Activated CD4-positive, CD25-positive, alpha-beta regulatory T cell treated with anti-CD3 and anti-CD28 coated beads, Interleukin-2, amount 50 U/mL, for 16 hours (primary cell): ENCODE measurements at regions not wholly inside any gene's neighbourhood (a gene's known extent, or its start where the extent isn't known, plus 50 kb on each side); places are given as distances from the start of the nearest gene placed in this dataset.

Experiments
- DNase-seq: peaks from one replicate; pipeline ENCODE4 v3.0.0-alpha.2; 2020; ENCODE audit warnings: low read depth, low spot score

DNA sequence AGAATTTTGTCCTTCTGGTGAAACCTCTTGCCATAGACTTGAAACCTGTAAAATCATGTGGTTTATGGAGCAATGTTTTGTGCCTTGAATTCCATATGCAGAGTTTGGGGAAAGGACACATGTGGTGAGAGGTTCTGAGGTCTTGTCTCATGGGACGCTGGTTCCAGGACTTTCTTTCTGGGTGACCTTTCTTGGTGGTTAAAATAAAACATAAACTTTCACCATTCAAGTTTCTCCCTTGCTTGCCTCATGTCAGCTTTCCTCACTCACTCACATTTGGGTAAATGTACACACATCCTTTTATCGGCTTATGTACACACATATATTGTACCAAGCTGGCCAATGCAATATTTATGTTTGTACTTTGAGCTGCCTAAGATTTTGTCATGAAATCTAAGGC is 144.9 kb upstream of the CELF2 start:
- DNase-seq, result no peak

DNA sequence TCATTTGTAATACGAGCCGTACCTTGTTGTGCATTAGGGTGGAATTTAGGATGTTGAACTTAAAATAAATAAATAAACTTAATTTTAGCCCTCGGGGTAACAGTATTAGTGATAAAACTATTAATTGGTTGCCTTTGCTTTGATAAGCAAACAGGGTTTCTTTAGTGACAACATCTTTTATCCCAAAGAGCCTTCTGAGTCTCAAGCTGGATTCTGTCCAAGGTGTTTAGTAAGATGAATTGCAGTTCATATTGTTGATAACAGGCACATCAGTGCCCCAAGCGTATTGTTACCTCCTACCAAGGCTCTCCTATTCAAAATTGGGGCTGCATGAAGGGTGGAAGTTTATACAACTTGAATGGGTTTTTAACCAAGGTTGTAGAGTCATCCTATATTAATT is 144.4 kb upstream of the CELF2 start:
- no peak for DNase-seq

DNA sequence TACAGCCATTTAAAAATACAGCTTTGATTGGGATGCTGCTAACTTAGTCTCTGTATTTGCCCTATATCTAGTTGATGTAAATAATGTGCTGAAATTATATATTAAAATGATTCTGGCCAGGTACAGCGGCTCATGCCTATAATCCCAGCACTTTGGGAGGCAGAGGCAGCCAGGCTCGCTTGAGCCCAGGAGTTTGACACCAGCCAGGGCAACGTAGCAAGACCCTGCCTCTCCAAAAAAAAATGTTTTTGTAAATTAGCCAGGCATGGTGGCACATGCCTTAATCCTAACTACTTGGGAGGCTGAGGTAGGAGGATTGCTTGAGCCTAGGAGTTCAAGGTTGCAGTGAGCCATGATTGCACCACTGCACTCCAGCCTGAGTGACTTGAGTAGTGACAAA is 143.8 kb upstream of the CELF2 start:
- DNase-seq, result no peak

DNA sequence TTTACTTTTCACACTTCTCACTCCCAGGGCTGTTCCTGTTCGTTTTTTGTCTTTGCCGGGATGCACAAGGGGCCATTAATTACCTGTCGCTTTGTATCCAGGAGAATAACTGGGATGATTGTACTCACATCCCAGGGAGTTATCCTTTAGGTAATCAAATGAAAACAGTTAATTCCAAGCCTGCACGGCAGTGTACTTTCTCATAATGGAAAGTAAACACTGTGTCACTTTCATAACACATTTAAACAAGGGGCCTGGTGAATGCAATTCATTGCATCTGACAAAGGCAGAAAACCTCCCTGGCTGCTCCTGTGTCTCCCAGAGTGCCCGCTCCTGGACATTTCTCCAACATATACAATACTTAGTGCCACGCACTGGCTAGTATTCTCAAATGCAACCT is 138.7 kb upstream of the CELF2 start:
- no peak for DNase-seq

DNA sequence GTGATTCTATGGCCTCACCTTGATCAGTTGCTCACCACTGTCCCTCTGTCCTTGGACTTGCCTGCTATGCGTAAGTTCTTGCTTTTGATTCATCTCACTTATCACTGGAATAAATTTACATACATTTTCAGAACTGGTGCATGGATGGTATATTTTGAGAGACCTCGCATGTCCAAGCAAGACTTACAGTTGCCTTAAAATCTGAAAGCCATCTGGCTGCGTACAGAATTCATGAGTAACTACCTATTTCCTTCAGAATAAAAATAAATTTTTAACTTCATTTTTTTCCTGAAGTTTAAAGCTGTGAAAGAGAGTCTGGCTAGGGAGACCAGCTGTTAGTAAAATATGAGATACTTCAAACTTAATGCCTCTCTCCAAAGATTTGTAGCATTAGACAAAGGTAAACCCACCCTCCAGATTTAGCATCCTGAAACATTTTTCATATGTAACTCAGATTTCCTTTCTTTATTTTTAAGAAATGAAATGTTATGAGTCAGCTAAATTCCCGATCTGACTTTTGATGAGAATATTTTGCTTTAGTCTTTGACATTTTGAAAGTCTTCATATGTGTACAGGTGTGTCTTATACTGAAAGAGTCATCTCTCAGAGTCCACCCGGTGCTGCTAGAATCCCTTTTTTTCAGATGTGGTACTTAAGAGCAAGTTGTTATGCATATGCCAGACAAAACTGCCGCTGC is 136.4 kb upstream of the CELF2 start:
- DNase-seq, result no peak

DNA sequence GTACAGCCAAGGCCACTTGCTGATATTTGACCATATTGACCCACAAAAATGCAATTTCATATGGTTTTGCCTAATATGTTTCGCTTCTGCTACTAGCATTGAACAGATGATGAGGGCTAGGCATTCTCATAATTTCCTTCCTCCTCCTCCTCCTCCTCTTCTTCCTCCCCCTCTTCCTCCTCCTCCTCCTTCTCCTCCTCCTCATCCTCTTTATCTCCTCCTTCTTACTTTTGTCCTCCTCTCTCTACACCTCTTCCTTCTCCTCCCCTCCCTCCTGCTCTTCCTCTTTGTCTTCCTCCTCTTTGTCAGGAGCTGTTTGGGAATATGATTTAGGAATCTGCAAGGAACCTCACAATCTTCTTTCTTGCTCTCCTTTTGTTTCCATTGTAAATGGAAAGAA is 133.9 kb upstream of the CELF2 start:
- DNase-seq, result no peak

DNA sequence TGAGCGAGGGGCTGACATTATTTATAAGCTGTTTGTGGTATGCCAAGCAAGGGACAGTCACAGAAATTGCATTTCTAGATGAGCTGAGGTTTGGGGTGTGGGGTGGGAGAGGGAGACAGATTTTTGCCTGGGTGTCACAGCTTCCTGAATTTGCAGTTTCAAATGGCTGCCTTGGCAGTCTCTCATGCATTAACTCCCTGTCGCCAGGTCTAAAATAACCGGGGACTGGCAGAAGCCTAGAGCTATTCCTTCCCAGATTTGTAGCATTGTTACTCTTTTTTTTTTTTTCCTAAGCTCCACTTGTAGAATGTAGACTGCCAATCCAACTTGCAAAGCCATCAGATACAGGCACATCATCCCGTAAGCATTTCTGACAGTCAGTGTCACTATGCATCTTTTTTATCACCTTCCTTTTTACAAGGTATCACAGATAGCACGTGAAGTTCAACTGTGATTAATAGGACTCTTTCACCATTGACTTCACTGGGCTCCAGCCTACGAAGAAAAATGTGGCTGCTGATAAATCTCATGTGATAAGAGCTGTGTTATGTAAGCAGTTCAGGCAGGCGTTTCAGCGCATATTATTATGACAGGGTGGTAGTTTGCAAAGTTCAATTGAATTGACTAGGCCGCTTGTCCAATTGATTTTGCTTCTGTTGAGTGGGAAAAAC is 130.7 kb upstream of the CELF2 start:
- DNase-seq, result no peak

DNA sequence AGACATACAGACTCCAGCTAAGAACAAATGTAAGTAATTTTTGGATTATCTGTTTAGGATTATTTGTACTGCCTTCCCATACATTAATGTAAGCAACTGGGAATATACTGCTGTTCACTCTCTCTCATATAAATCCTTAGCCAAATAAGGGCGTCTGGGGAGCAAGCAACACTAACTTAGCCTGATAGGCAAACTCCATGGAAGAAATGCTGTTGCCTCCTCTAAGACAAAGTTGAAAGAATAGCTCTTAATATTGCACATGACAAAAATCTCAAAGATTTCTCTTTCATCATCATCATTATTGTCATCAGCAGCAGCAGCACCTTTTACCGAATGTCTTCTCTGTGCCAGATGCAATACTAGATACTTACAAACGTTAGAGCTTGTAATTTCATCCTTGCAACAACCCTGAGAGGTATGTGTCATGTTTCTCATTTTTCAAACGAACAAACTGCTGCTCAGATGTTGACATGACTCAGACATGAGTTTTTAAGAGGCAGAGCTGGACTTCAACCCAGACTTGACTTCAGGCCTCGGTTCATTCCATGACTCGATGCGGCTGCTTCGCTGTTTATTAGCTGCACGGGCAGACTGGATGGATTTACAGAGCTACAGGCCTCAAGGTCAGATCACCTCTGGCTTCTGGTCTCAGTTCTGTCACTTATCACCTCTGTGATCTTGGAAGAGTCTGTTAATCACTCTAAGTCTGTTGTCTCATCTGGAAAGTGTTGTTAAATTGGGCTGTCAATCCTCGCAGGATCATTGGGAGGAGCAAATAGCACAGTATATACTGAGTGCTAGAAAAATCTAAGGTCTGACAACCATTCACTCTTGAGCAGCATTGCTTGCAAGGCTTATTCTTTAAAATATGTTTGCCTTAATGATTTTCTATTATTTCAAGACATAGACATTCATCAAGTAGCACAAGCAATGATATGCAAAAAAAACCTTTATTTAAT is 126.3 kb upstream of the CELF2 start:
- no peak for DNase-seq

DNA sequence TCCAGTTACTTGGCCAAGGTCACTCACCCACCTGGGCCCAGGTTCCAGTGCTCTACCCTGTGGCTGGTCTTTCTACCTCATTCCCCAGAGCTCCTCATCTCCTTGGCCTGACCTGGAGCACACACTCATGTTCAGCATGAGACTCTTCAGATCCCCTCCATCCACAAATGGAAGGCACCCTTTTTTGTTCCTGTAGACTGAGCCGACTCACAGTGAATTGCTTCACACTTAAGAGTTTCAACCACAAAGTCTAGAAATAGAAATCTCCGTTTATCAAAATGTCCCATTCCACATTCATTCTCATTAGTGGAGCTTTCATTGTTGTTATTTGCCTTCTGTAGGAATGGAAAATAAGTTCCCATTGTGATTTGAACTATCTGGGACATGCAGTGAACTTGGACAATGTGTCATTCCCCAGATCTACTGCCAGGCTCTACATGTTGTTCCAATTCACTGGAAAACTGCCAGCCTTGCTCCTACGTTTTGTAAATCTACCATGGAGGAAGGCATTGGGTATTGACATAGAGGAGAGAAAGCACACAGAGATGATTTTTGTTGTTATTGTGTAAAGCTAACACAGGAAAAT is 125.3 kb upstream of the CELF2 start:
- DNase-seq, result no peak

DNA sequence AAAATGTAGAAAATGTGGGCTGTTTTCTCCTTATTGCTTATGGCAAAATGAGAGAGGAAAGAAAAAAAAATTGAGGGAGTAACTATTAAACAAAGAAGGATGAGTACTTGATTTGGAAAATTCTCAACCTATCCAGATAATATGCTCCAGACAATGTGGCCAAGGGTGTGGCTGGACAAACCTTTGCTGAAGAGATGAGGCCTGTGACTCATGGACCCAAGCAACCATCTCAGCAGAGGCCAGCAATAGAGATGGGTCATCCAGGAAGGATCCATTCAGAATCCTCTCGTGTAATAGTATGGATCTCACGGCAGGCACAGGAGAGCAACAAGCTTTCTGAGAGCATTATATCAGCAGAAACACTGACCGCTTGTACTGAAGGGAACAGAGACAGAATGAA is 120.3 kb upstream of the CELF2 start:
- DNase-seq, result no peak

DNA sequence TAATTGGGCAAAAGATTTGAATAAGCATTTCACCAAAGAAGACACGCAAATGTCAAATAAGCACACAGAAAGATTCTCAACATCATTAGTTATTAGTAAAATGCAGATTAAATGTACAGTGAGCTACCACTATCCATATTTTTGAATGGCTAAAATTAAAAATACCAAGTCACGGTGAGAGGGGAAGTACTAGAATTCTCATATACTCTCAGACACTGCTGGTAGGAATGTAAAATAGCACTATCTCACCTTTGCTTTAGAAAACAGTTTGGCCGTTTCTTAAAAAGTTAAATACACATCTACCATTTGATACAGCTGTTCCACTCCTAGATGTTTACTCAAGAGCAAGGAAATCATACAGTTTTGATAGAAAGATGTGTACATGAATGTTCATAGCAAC is 115.8 kb upstream of the CELF2 start:
- no peak for DNase-seq

DNA sequence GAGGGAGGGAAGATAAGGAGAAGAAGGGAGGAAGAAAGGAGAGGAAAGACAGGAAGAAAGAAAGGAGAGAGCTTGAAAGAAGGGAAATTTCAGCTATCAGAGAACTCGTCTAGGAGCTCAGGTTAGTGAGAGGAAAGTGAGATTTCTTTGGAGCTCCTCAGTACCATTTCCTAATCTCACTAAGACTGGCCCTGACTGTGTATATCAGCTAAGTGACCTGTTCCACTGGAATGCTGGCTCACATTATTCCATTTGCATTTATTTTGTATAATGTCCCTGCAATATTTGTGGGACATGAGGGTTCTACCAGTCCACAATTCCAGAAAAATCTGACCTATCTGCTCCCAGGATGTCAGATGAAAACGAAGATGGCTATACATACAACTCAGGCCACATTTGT is 114.7 kb upstream of the CELF2 start:
- no peak for DNase-seq

DNA sequence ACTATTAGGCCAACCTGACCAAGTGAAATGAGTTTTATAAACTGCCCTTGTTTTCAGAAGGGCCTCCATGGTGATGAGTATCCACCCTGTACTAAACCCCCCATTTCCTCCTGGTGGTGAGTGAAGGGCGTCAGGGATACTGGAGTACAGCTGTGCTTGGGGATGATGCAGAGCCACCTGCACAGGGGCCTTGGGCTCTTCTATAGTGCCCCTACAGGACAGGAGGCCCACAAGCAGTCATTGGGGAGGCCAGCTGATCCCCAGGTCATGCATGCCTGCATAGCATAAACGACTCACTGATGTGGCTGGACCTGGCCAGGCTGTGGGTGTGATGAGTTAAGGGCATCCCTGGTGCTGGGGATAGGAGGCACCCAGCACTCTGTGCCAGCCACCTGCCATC is 114.1 kb upstream of the CELF2 start:
- no peak for DNase-seq

DNA sequence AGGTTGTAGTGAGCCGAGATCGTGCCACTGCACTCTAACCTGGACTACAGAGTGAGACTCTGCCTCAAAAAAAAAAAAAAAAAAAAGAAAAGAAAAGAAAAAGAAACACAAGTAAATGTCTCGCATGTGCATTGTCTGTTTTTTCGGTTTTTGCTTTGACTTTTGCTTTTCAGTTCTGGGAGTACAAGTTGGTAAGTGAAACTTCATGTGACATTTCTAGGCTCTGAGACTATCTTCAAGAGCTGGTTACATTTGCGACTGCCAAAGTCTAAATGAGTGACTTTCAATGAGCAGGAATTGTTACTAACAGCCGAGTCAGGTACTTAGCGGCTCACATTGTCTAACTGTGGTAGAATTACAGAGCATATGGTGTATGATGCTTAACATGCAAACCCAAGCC is 107.0 kb upstream of the CELF2 start:
- DNase-seq, result no peak

DNA sequence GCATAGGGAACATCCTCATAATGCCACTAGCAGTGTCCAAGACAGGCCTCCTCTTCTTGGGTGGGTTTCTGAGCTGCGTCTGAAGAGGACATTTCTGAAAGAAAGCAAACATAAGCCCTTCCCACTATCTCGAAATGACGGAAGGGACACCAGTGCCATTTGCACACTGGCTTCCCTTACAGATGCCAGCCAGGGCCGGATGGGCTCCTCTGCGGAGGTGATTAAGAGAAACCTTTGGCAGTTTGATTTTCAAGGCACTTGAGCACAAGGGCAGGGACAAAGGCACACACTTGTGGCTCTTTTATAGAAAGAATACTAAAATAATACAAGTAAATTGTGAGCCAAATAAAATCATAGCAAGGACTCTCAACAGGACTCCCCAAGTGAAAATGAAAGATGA is 106.6 kb upstream of the CELF2 start:
- DNase-seq, result no peak

DNA sequence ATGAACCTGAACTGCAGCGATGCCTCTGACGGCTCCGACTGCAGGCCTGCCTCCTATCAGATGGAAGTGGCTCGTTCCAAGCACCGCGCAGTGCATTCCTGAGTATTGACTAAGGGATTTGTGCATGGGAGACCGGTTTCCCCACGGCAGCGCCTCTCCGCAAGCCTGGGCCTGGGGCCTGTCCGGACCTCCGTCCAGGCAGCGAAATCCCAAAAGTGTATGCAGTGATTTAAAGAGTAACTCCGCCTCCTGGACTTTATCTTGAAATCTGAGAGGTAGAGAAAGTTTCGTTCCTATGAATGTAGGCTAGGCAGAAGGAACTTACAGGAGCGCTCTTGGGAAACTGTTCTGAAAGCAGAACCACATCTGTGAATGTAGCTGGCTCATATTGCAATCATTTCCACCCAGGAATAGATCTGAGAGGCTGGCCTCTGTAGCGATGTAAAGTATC is 106.2 kb upstream of the CELF2 start:
- DNase-seq, result no peak

DNA sequence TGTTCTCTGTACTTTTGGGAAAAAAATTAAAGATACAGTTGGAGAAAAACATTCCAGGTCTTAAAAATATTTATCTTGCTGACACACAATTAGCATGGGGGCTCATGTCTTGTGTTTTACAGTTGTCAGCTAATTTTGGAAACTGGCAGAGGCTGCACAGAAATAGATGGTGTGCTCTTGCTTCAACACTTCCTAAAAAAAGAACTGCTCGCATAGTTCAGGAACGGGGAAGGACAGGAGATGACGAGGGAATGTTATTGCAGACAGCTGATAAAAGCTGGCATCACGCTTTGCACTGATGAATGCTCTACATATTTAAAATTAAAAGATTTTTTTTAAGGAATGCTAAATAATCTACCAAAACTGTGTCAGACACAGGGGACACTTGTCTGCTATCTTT is 103.5 kb upstream of the CELF2 start:
- DNase-seq, result no peak

DNA sequence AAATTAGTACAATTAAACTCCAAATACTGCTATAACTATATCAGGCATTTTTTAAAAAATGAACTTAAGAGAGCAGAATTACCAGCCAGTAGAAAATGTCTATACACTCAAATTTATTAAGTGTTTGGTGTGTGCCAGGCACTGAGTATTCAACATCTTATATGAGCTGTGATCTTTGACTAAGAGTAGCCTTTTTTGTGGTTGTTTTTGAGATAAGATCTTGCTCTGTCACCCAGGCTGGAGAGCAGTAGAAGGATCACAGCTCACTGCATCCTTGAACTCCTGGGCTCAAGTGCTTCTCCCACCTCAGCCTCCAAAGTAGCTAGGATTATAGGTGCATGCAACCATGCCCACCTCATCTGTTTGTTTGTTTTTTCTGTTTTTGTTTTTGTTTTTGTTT is 102.5 kb upstream of the CELF2 start:
- no peak for DNase-seq

DNA sequence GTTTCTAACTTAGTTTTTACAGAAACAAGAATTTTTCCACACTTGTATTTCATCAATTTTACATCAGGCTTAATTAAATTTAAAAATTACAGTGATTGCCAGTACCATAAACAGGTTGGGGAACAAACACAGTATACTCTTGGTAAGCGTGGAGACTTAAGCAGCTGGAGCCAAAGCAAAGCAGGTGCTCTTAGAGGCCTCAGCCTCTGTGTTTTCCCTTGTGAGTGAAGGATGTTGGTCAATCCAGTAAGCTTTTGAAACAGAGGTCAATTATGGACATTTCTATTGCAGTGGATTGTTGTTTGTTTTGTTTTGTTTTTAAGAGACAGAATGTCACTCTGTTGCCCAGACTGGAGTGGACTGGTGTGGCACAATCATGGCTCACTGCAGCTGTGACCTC is 100.6 kb upstream of the CELF2 start:
- no peak for DNase-seq

DNA sequence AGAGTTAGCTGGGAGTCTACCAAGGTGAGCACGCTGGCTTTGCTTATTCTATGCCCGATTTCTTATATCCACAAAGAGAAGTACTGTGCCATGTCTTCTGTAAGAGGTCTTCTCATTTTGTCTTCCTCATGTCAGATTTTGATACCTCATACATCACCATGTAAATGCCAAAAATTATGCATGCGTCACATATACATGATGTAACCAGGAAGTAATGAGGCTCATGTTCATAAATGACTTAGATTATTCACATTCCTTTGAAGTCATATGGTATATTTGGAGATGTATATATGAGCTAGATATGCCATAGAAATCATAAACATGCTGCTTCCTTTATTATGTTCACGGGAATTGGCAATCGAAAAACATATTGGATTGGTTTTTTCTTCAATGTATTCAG is 97.7 kb upstream of the CELF2 start:
- no peak for DNase-seq

DNA sequence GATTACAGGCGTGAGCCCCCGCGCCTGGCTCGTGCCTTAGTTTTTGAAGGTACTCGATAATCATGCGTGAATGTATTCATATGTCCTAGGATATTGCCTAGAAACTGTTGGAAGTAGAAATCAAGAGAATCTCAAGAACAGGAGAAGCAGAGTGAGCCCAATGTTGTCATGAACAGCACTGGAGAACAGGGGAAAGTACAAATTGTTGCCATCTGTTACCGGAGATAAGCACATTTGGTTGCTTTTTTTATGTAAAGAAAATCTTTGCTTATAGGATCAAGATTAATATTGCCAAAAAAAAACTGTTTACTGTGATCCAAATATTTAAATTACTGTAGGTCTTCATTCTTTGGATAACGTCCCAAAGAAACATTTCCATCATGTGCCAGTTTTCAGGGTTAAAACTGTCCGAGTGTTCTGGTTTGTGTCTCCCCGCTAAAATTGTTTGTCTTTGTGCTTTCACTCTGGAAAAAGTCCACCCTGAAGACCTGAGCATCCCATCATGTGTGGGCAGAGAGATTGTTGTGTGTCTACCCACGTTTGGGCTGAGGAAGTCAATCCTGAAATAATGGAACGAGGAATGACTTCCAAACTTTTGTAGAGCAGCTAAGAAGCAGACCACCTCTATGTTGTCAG is 95.7 kb upstream of the CELF2 start:
- no peak for DNase-seq
